ENCODE measurements at regions not wholly inside any gene's neighbourhood (a gene's known extent, or its start where the extent isn't known, plus 50 kb on each side); places are given as distances from the start of the nearest gene placed in this dataset.

GRCh38 chr7:20038676-20039075 is 178.5 kb downstream of the MACC1 start:
- TF ChIP-seq, protein P1, sequence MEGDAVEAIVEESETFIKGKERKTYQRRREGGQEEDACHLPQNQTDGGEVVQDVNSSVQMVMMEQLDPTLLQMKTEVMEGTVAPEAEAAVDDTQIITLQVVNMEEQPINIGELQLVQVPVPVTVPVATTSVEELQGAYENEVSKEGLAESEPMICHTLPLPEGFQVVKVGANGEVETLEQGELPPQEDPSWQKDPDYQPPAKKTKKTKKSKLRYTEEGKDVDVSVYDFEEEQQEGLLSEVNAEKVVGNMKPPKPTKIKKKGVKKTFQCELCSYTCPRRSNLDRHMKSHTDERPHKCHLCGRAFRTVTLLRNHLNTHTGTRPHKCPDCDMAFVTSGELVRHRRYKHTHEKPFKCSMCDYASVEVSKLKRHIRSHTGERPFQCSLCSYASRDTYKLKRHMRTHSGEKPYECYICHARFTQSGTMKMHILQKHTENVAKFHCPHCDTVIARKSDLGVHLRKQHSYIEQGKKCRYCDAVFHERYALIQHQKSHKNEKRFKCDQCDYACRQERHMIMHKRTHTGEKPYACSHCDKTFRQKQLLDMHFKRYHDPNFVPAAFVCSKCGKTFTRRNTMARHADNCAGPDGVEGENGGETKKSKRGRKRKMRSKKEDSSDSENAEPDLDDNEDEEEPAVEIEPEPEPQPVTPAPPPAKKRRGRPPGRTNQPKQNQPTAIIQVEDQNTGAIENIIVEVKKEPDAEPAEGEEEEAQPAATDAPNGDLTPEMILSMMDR (conservative IDR thresholded peaks at IDR 0.05), result no peak
- TF ChIP-seq ZFX (IDR thresholded peaks at IDR 0.05), result no peak

Data from C4-2B (cell line).